IMR-90 (cell line): ENCODE measurements at regions not wholly inside any gene's neighbourhood (a gene's known extent, or its start where the extent isn't known, plus 50 kb on each side); places are given as distances from the start of the nearest gene placed in this dataset.

ENCODE experiments used
- ATAC-seq: fragments of 200-7000 bp; cut with Tn5 transposase; 2 replicates; pipeline ENCODE4 v1.9.1; 2020; ENCODE audit warnings: low read depth, mild to moderate bottlenecking, moderate library complexity
- BruUV-seq: library from RNA; stranded (reverse); fragments of 400-500 nt; replicated peaks from 2 replicates; lab custom pipeline; 2021; lab: Mats Ljungman, UMichigan
- CTCF ChIA-PET: fragments of 300-600 bp; formaldehyde crosslinking; extraction: SDS; loops from one replicate; lab custom pipeline; 2021; ENCODE audit warnings: antibody characterized with exemption; lab: Yijun Ruan, JAX
- POLR2A ChIA-PET: fragments of 300-600 bp; sonication (Branson Sonifier 250); formaldehyde crosslinking; loops from one replicate; lab custom pipeline; 2022; ENCODE audit warnings: antibody characterized with exemption; ENCODE audit not compliant: unreplicated experiment; lab: Charles Lee
- DNase-seq: peaks from one replicate; pipeline ENCODE4 v3.0.0; 2013
- H2AFZ ChIP-seq: replicated peaks from 2 replicates; pipeline ENCODE3; 2013; ENCODE audit warnings: low read length, mild to moderate bottlenecking; ENCODE audit not compliant: poor library complexity
- H2AK5ac ChIP-seq: 2 replicates; pipeline ENCODE4 v1.6.1; 2013; ENCODE audit warnings: low read depth, low read length, inconsistent platforms
- H2AK9ac ChIP-seq: replicated peaks from 2 replicates; pipeline ENCODE3; 2013; ENCODE audit warnings: mild to moderate bottlenecking, low read depth, low read length, moderate library complexity; ENCODE audit not compliant: poor library complexity
- H2BK120ac ChIP-seq: 2 replicates; pipeline ENCODE4 v1.6.1; 2013; ENCODE audit warnings: low read depth, low read length, inconsistent platforms
- H2BK15ac ChIP-seq: 3 replicates; pipeline ENCODE4 v1.6.1; 2013; ENCODE audit warnings: low read depth, low read length, inconsistent platforms
- H2BK20ac ChIP-seq: 2 replicates; pipeline ENCODE4 v1.6.1; 2013; ENCODE audit warnings: low read depth, mild to moderate bottlenecking, inconsistent platforms, low read length, moderate library complexity
- H2BK5ac ChIP-seq: 2 replicates; pipeline ENCODE4 v1.6.1; 2013; ENCODE audit warnings: mild to moderate bottlenecking, low read depth, low read length, inconsistent platforms; ENCODE audit not compliant: poor library complexity, severe bottlenecking
- H3K14ac ChIP-seq: replicated peaks from 2 replicates; pipeline ENCODE4 v1.6.1; 2013; ENCODE audit warnings: low read depth, low read length, inconsistent platforms
- H3K18ac ChIP-seq: 2 replicates; pipeline ENCODE4 v1.6.1; 2013; ENCODE audit warnings: low read depth, low read length, control low read depth
- H3K23ac ChIP-seq: 2 replicates; pipeline ENCODE4 v1.6.1; 2013; ENCODE audit warnings: low read depth, low read length, inconsistent platforms
- H3K27ac ChIP-seq: 2 replicates; pipeline ENCODE4 v1.5.1; 2013; ENCODE audit warnings: mild to moderate bottlenecking, control low read depth, low read length; ENCODE audit not compliant: insufficient read depth
- H3K27me3 ChIP-seq: 2 replicates; pipeline ENCODE4 v1.6.1; 2013; ENCODE audit warnings: low read length; ENCODE audit not compliant: control insufficient read depth, insufficient read depth
- H3K36me3 ChIP-seq: 2 replicates; pipeline ENCODE4 v1.6.1; 2013; ENCODE audit warnings: low read length, mixed read lengths; ENCODE audit not compliant: control insufficient read depth, insufficient read depth
- H3K4ac ChIP-seq: 2 replicates; pipeline ENCODE4 v1.6.1; 2013; ENCODE audit warnings: low read depth, low read length, inconsistent platforms
- H3K4me1 ChIP-seq: 2 replicates; pipeline ENCODE4 v1.6.1; 2013; ENCODE audit warnings: low read length, mixed read lengths; ENCODE audit not compliant: control insufficient read depth, insufficient read depth
- H3K4me2 ChIP-seq: 2 replicates; pipeline ENCODE4 v1.6.1; 2013; ENCODE audit warnings: low read depth, mild to moderate bottlenecking, control low read depth, low read length, moderate library complexity
- H3K4me3 ChIP-seq: 2 replicates; pipeline ENCODE4 v1.5.1; 2013; ENCODE audit warnings: low read depth, mild to moderate bottlenecking, control low read depth, low read length, moderate library complexity; ENCODE audit not compliant: insufficient read depth
- H3K56ac ChIP-seq: 2 replicates; pipeline ENCODE4 v1.6.1; 2013; ENCODE audit warnings: low read length, inconsistent platforms; ENCODE audit not compliant: insufficient read depth; ENCODE audit errors: extremely low read depth
- H3K79me1 ChIP-seq, 2 experiments: 2 replicates each; pipeline ENCODE4 v1.6.1; 2013; ENCODE audit warnings: low read length in 2 of 2, inconsistent platforms in 1 of 2, low read depth in 1 of 2
- H3K9ac ChIP-seq: 2 replicates; pipeline ENCODE4 v1.6.1; 2013; ENCODE audit warnings: low read depth, low read length, control low read depth
- H3K9me1 ChIP-seq: 2 replicates; pipeline ENCODE4 v1.6.1; 2013; ENCODE audit warnings: low read length, inconsistent platforms; ENCODE audit not compliant: insufficient read depth
- H3K9me3 ChIP-seq: 2 replicates; pipeline ENCODE4 v1.6.1; 2013; ENCODE audit warnings: low read length; ENCODE audit not compliant: control insufficient read depth, insufficient read depth
- H4K20me1 ChIP-seq: 2 replicates; pipeline ENCODE4 v1.6.1; 2013; ENCODE audit warnings: low read length, inconsistent platforms; ENCODE audit not compliant: insufficient read depth
- H4K5ac ChIP-seq: 2 replicates; pipeline ENCODE4 v1.6.1; 2013; ENCODE audit warnings: mild to moderate bottlenecking, low read depth, low read length, control low read depth
- H4K8ac ChIP-seq, 2 experiments: 2 replicates each; pipeline ENCODE4 v1.6.1; 2013; ENCODE audit warnings: low read depth in 2 of 2, low read length in 2 of 2, control low read depth in 1 of 2, inconsistent platforms in 1 of 2
- H4K91ac ChIP-seq: 2 replicates; pipeline ENCODE4 v1.6.1; 2013; ENCODE audit warnings: low read depth, low read length, inconsistent platforms; ENCODE audit not compliant: insufficient read depth
- BHLHE40 ChIP-seq: fragments of 150-350 bp; IDR thresholded peaks from 2 replicates; pipeline ENCODE4 v1.6.1; 2016; ENCODE audit warnings: mild to moderate bottlenecking, low read depth, low read length
- CEBPB ChIP-seq: IDR thresholded peaks from 2 replicates; pipeline ENCODE4 v1.6.1; 2012; ENCODE audit warnings: low read depth, low read length, improper control_type of control experiment
- CHD1 ChIP-seq: IDR thresholded peaks from 2 replicates; pipeline ENCODE4 v1.6.1; 2012; ENCODE audit warnings: low read depth, low read length, improper control_type of control experiment
- FOS ChIP-seq: fragments of 150-350 bp; IDR thresholded peaks from 2 replicates; pipeline ENCODE4 v1.6.1; 2016; ENCODE audit warnings: low read depth, low read length
- MAFK ChIP-seq: IDR thresholded peaks from 2 replicates; pipeline ENCODE4 v1.6.1; 2012; ENCODE audit warnings: low read depth, low read length, improper control_type of control experiment
- MXI1 ChIP-seq: IDR thresholded peaks from 2 replicates; pipeline ENCODE4 v1.6.1; 2012; ENCODE audit warnings: low read depth, mild to moderate bottlenecking, low read length, moderate library complexity, borderline replicate concordance
- NFE2L2 ChIP-seq: fragments of 150-350 bp; IDR thresholded peaks from 2 replicates; pipeline ENCODE4 v1.6.1; 2016; ENCODE audit warnings: low read depth, mild to moderate bottlenecking, low read length
- POLR2A ChIP-seq: IDR thresholded peaks from 2 replicates; pipeline ENCODE4 v1.6.1; 2012; ENCODE audit warnings: mild to moderate bottlenecking, low read depth, low read length
- RCOR1 ChIP-seq: IDR thresholded peaks from 2 replicates; pipeline ENCODE4 v1.6.1; 2012; ENCODE audit warnings: mild to moderate bottlenecking, low read length, improper control_type of control experiment; ENCODE audit not compliant: insufficient replicate concordance
- SMC3 ChIP-seq: fragments of 150-350 bp; IDR thresholded peaks from 2 replicates; pipeline ENCODE4 v1.6.1; 2016; ENCODE audit warnings: low read depth, mild to moderate bottlenecking, antibody characterized with exemption, low read length, moderate library complexity
- WGBS, 2 experiments: methylation state at CpG; one replicate each; pipeline versions ENCODE4 v1.1.5 to v1.1.7; 2013; ENCODE audit warnings: missing lambda C conversion rate in 2 of 2; ENCODE audit not compliant: insufficient read length in 1 of 2; ENCODE audit errors: extremely low coverage in 2 of 2; 5-methylcytosine and 5-hydroxymethylcytosine counted together
- dilution Hi-C: fragments of 300-500 bp; cut with HindIII; formaldehyde crosslinking; loops from one replicate; pipeline ENCODE4 v1.14.3; 2018; ENCODE audit warnings: low sequenced_read_pairs; ENCODE audit not compliant: unreplicated experiment
- in situ Hi-C: fragments of 300-500 bp; cut with MboI; formaldehyde crosslinking; loops from 3 replicates; pipeline ENCODE4 v1.14.3; 2019; ENCODE audit warnings: low sequenced_read_pairs, inconsistent platforms, mixed read lengths
- intact Hi-C: fragments of 100-400 bp; cut with micrococcal nuclease; formaldehyde crosslinking; loops from 2 replicates; pipeline ENCODE4 v1.10.0; 2022
- TF ChIP-seq, protein P1 (sequence below): fragments of 150-350 bp; IDR thresholded peaks from 2 replicates; pipeline ENCODE4 v1.6.1; 2016; ENCODE audit warnings: low read depth, mild to moderate bottlenecking, low read length, moderate library complexity, borderline replicate concordance
- TF ChIP-seq, protein P2 (sequence below): fragments of 150-350 bp; IDR thresholded peaks from 2 replicates; pipeline ENCODE4 v1.6.1; 2017; ENCODE audit warnings: mild to moderate bottlenecking, antibody characterized with exemption, low read length, low read depth
- TF ChIP-seq, protein P3 (sequence below): conservative IDR thresholded peaks from 2 replicates; pipeline ENCODE4 v1.5.1; 2012; ENCODE audit warnings: mild to moderate bottlenecking, low read depth, low read length, improper control_type of control experiment

DNA sequence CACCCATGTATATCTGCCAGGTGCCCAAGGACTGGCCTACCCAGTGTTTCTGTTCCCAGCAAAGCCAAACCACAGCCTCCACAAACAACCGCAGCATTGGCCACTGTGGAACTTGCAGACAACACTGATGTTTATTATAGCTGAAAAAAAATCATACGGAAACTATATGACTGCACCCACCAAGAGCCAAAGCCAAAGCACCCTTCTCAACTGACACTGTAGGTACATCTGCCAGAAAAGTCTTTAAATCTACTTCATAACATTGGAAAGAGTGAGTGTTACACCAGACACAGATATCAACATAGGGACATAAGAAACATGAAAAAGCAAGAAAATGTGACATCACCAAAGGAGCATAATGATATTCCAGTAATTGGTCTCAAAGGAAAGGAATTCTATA is 428.0 kb downstream of the PSAT1 start:
- dilution Hi-C loops: no loop called here
- no TSS peak for BruUV-seq

More for the DNA sequence above, 428.0 kb downstream of the PSAT1 start:
- no peaks in the 10 kb centered on the region for H3K79me1 ChIP-seq
- no peak overlapping the region for H2BK120ac ChIP-seq
- H3K9ac ChIP-seq: no peak overlapping the region
- H3K23ac ChIP-seq: no peak overlapping the region
- H4K20me1 ChIP-seq: no peaks in the 10 kb centered on the region
- intact Hi-C loops (no loop called here), in situ Hi-C loops (no loop called here)
- no peak overlapping the region for H3K4me3 ChIP-seq
- ATAC-seq (no peak), DNase-seq (no peak)
- WGBS, 2 experiments: no CpG with 5 or more reads among the region's 2 CpGs
- H2BK5ac ChIP-seq: no peak overlapping the region
- H3K9me3 ChIP-seq: peaks cover 2% of the 10 kb centered on the region; the same call in 1 of the 2 replicates
- H3K4ac ChIP-seq: no peak overlapping the region
- no peak overlapping the region for H4K5ac ChIP-seq
- H2AK9ac ChIP-seq: no peak overlapping the region
- H3K4me1 ChIP-seq: no peaks in the 10 kb centered on the region
- ChIA-PET CTCF (no interaction called here), POLR2A (no interaction called here)
- no peaks in the 10 kb centered on the region for H3K9me1 ChIP-seq
- no peak overlapping the region for H4K91ac ChIP-seq
- TF ChIP-seq BHLHE40 (no peak), POLR2A (no peak), RCOR1 (no peak), MAFK (no peak), CEBPB (no peak), SMC3 (no peak), NFE2L2 (no peak), MXI1 (no peak), CHD1 (no peak), FOS (no peak)
- TF ChIP-seq, protein P1, sequence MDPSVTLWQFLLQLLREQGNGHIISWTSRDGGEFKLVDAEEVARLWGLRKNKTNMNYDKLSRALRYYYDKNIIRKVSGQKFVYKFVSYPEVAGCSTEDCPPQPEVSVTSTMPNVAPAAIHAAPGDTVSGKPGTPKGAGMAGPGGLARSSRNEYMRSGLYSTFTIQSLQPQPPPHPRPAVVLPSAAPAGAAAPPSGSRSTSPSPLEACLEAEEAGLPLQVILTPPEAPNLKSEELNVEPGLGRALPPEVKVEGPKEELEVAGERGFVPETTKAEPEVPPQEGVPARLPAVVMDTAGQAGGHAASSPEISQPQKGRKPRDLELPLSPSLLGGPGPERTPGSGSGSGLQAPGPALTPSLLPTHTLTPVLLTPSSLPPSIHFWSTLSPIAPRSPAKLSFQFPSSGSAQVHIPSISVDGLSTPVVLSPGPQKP: no peak
- TF ChIP-seq, protein P2, sequence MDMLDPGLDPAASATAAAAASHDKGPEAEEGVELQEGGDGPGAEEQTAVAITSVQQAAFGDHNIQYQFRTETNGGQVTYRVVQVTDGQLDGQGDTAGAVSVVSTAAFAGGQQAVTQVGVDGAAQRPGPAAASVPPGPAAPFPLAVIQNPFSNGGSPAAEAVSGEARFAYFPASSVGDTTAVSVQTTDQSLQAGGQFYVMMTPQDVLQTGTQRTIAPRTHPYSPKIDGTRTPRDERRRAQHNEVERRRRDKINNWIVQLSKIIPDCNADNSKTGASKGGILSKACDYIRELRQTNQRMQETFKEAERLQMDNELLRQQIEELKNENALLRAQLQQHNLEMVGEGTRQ: no peak
- TF ChIP-seq, protein P3, sequence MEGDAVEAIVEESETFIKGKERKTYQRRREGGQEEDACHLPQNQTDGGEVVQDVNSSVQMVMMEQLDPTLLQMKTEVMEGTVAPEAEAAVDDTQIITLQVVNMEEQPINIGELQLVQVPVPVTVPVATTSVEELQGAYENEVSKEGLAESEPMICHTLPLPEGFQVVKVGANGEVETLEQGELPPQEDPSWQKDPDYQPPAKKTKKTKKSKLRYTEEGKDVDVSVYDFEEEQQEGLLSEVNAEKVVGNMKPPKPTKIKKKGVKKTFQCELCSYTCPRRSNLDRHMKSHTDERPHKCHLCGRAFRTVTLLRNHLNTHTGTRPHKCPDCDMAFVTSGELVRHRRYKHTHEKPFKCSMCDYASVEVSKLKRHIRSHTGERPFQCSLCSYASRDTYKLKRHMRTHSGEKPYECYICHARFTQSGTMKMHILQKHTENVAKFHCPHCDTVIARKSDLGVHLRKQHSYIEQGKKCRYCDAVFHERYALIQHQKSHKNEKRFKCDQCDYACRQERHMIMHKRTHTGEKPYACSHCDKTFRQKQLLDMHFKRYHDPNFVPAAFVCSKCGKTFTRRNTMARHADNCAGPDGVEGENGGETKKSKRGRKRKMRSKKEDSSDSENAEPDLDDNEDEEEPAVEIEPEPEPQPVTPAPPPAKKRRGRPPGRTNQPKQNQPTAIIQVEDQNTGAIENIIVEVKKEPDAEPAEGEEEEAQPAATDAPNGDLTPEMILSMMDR: no peak
- H4K8ac ChIP-seq: no peak overlapping the region
- H3K56ac ChIP-seq: no peak overlapping the region
- no peak overlapping the region for H2AK5ac ChIP-seq
- H3K18ac ChIP-seq: no peak overlapping the region
- H3K27me3 ChIP-seq: no peaks in the 10 kb centered on the region
- no peak overlapping the region for H2BK15ac ChIP-seq
- H3K27ac ChIP-seq: no peak overlapping the region
- no peak overlapping the region for H2BK20ac ChIP-seq
- H3K14ac ChIP-seq: no peak overlapping the region
- H3K4me2 ChIP-seq: no peak overlapping the region
- no peaks in the 10 kb centered on the region for H3K36me3 ChIP-seq
- H2AFZ ChIP-seq: no peak overlapping the region
